Heart left ventricle (tissue), 13 donors: ENCODE measurements at regions not wholly inside any gene's neighbourhood (a gene's known extent, or its start where the extent isn't known, plus 50 kb on each side); places are given as distances from the start of the nearest gene placed in this dataset.

Experiments
- POLR2A ChIP-seq, 2 donors: fragments of 450-650 bp; IDR thresholded peaks; one replicate each; pipeline ENCODE4 v1.6.1; 2017; ENCODE audit warnings: antibody characterized with exemption in 2 of 2, mild to moderate bottlenecking in 2 of 2, moderate library complexity in 2 of 2
- TF ChIP-seq, protein P1 (sequence below), 12 donors: fragments of 200-600 bp; sonication (generic) in 4 of 12; IDR thresholded peaks; one replicate each; pipeline versions ENCODE4 v1.5.0 to v1.8.0; 2018 to 2022; ENCODE audit warnings: antibody characterized with exemption in 12 of 12, mild to moderate bottlenecking in 5 of 12
- donor health status: ischemic (EF 13 %, LVEDD 7.1; RV severe dilation, severe dysfunction).
- donor health status: DM: no; HTN: yes; CAD: no.
- donor health status: DM: no; HTN: no; CAD: no.
- donor health status: ischemic (EF 25% LVEDD 6.9; RV normal size, moderate dysfunction).
- donor health status: ischemic (EF 25% LVEDD 5.7; RV mildly dilated, moderate dysfunction).
- donor health status: ischemic (EF 35%, LVEDD 5.7; RV mildly dilated, moderate dysfunction).
- donor health status: nonischemic (EF 11% LVEDD 7.7; RV severe dilation, severe dysfunction).
- donor health status: DM: yes; HTN: yes; CAD: no.
- donor health status: PGD.
- donor health status: ischemic (EF 29% LVEDD 5.4; RV normal size, mild dysfunction).
- donor health status: nonischemic (EF 23%, LVEDD 6.1; RV moderate dilation, normal function).

DNA sequence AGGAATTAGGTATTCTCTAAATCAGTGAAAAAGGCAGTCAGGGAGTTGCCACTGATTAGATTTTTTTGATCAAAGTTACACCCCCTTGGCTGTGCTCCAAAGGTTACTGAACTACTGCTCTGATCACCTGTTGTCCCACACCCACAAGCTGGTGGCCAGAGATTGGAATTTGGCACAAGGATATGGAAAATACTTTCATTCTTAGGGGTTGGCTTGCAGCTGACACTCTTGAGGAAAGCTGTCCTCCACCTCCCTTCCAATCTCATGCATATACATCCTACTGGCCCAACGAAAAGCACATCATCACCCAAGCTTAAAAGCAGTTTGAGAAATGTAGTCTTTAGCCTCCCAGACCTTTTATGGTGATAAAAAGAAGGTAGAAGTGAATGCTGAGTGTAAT, 329.5 kb upstream of the CHAC2 start:
- TF ChIP-seq, protein P1, sequence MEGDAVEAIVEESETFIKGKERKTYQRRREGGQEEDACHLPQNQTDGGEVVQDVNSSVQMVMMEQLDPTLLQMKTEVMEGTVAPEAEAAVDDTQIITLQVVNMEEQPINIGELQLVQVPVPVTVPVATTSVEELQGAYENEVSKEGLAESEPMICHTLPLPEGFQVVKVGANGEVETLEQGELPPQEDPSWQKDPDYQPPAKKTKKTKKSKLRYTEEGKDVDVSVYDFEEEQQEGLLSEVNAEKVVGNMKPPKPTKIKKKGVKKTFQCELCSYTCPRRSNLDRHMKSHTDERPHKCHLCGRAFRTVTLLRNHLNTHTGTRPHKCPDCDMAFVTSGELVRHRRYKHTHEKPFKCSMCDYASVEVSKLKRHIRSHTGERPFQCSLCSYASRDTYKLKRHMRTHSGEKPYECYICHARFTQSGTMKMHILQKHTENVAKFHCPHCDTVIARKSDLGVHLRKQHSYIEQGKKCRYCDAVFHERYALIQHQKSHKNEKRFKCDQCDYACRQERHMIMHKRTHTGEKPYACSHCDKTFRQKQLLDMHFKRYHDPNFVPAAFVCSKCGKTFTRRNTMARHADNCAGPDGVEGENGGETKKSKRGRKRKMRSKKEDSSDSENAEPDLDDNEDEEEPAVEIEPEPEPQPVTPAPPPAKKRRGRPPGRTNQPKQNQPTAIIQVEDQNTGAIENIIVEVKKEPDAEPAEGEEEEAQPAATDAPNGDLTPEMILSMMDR (IDR thresholded peaks at IDR 0.05) = no peak
- no peak for TF ChIP-seq POLR2A (IDR thresholded peaks at IDR 0.05)
